NB4 (cell line): ENCODE measurements at regions not wholly inside any gene's neighbourhood (a gene's known extent, or its start where the extent isn't known, plus 50 kb on each side); places are given as distances from the start of the nearest gene placed in this dataset.

Experiments used
- DNase-seq: peaks from one replicate; pipeline ENCODE4 v3.0.0; 2010; ENCODE audit warnings: low read depth
- H3K4me3 ChIP-seq: one replicate; pipeline ENCODE4 v1.5.1; 2011; ENCODE audit warnings: mild to moderate bottlenecking, low read depth, low read length, moderate library complexity
- CTCF ChIP-seq: IDR thresholded peaks from one replicate; pipeline ENCODE4 v1.5.1; 2012; ENCODE audit warnings: low read depth, low read length
- MAX ChIP-seq: IDR thresholded peaks from 2 replicates; pipeline ENCODE4 v1.6.1; 2011; ENCODE audit warnings: low read depth, low read length
- MYC ChIP-seq: IDR thresholded peaks from 2 replicates; pipeline ENCODE4 v1.6.1; 2011; ENCODE audit warnings: low read depth, low read length
- POLR2A ChIP-seq: IDR thresholded peaks from 2 replicates; pipeline ENCODE4 v1.6.1; 2011; ENCODE audit warnings: mild to moderate bottlenecking; ENCODE audit not compliant: insufficient read length; ENCODE audit errors: extremely low read depth

- DNase-seq = no peak
- no peak overlapping the region for H3K4me3 ChIP-seq
- no peak for TF ChIP-seq POLR2A
- no peak for TF ChIP-seq MYC
- TF ChIP-seq CTCF = no peak
- TF ChIP-seq MAX = no peak
These were observed 135.5 kb upstream of the TTC14 start for GRCh38 chr3:180466401-180467011.

GRCh38 chr3:180467177-180467576 is 134.8 kb upstream of the TTC14 start:
- TF ChIP-seq POLR2A (no peak), CTCF (no peak), MYC (no peak), MAX (no peak)
- no peak overlapping the region for H3K4me3 ChIP-seq
- DNase-seq = no peak

DNA sequence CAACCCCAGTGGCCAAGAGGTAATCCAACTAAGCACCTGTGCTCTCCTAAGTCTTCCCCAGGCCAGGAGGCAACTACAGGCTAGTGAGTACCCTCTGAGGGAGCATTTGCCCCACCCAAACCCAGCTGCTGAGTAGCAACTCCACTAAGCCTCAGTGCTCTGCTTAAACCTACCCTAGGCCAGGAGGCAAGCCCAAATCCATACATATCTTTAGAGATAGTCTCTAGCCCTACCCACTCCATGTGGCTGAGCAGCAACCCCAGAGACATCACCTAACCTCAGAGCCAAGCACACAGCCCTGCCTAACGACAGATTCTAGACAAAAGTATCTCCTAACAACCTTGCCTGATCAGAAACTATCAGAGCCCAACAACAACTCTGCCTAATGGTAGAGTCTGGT is 132.8 kb upstream of the TTC14 start:
- no peak for DNase-seq
- H3K4me3 ChIP-seq = no peak overlapping the region
- TF ChIP-seq MAX (no peak), MYC (no peak), CTCF (no peak), POLR2A (no peak)

- TF ChIP-seq CTCF (no peak), MYC (no peak), POLR2A (no peak), MAX (no peak)
- DNase-seq = no peak
- no peak overlapping the region for H3K4me3 ChIP-seq
These were observed 123.3 kb upstream of the TTC14 start for GRCh38 chr3:180478695-180479094.

- TF ChIP-seq MYC (no peak), CTCF (no peak), MAX (no peak), POLR2A (no peak)
- H3K4me3 ChIP-seq = no peak overlapping the region
- DNase-seq = no peak
These were observed 109.9 kb upstream of the TTC14 start for GRCh38 chr3:180492047-180492446.

DNA sequence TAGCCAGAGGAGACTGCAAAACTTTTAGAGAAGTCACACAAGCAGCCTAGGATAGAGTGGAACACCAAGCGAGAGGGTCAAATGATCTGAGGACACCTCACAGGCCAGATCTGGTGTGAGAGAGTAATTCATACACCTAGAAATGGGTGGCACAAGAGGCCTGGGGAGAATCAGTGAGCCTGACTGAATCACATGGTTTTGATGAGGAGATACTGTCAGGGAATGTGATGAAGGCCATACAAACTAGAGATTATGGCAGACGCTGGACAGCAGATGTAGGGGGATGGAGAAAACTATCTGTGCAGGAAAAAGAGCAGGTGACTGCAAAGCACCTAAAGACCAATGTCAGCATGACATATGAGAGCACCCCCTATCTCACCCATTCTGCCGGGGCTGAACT is 105.0 kb upstream of the TTC14 start:
- TF ChIP-seq CTCF (no peak), MYC (no peak), MAX (no peak), POLR2A (no peak)
- DNase-seq = no peak
- H3K4me3 ChIP-seq = no peak overlapping the region
